Prostate gland (tissue), 2 donors: ENCODE measurements at regions not wholly inside any gene's neighbourhood (a gene's known extent, or its start where the extent isn't known, plus 50 kb on each side); places are given as distances from the start of the nearest gene placed in this dataset.
"Not testable (repeated sequence)": the region's sequence is repeated elsewhere in the genome, so short reads cannot be mapped to it uniquely, and the experiment has no call there.

Source experiments
- POLR2AphosphoS5 ChIP-seq: sonication (generic); formaldehyde crosslinking; IDR thresholded peaks from one replicate; pipeline ENCODE4 v1.6.1; 2017; ENCODE audit warnings: antibody characterized with exemption
- TF ChIP-seq, protein P1 (sequence below), 4 experiments: fragments of 200-600 bp in 2 of 4; fragments of 450-650 bp in 2 of 4; sonication (generic) in 2 of 4; IDR thresholded peaks; 1 replicate in 3 of 4; 2 replicates in 1 of 4; pipeline ENCODE4 v1.5.1; 2016 to 2019; ENCODE audit warnings: antibody characterized with exemption in 4 of 4, mild to moderate bottlenecking in 2 of 4, moderate library complexity in 2 of 4

DNA sequence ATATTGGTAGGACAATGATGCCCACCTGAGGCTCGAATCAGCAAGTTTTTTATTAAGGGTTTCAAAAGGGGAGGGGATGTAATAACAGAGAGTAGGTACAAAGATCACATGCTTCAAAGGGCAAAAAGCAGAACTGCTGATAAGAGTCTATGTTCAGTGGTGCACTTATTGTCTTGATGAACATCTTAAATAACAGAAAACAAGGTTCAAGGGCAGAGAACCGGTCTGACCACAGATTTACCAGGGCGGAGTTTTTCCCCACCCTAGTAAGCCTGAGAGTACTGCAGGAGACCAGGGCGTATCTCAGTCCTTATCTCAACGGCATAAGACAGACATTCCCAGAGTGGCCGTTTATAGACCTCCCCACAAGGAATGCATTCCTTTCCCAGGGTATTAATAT, 639.7 kb downstream of the HTR1B start:
- TF ChIP-seq, protein P1, sequence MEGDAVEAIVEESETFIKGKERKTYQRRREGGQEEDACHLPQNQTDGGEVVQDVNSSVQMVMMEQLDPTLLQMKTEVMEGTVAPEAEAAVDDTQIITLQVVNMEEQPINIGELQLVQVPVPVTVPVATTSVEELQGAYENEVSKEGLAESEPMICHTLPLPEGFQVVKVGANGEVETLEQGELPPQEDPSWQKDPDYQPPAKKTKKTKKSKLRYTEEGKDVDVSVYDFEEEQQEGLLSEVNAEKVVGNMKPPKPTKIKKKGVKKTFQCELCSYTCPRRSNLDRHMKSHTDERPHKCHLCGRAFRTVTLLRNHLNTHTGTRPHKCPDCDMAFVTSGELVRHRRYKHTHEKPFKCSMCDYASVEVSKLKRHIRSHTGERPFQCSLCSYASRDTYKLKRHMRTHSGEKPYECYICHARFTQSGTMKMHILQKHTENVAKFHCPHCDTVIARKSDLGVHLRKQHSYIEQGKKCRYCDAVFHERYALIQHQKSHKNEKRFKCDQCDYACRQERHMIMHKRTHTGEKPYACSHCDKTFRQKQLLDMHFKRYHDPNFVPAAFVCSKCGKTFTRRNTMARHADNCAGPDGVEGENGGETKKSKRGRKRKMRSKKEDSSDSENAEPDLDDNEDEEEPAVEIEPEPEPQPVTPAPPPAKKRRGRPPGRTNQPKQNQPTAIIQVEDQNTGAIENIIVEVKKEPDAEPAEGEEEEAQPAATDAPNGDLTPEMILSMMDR (IDR thresholded peaks at IDR 0.05) = not testable (repeated sequence)
- TF ChIP-seq POLR2AphosphoS5 = not testable (repeated sequence)
